GM19438 (cell line): ENCODE measurements at regions not wholly inside any gene's neighbourhood (a gene's known extent, or its start where the extent isn't known, plus 50 kb on each side); places are given as distances from the start of the nearest gene placed in this dataset.

Experiments used
- ATAC-seq: cut with Tn5 transposase; IDR thresholded peaks from one replicate; pipeline ENCODE4 v1.9.1; 2021; ENCODE audit warnings: low read depth; ENCODE audit not compliant: unreplicated experiment

DNA sequence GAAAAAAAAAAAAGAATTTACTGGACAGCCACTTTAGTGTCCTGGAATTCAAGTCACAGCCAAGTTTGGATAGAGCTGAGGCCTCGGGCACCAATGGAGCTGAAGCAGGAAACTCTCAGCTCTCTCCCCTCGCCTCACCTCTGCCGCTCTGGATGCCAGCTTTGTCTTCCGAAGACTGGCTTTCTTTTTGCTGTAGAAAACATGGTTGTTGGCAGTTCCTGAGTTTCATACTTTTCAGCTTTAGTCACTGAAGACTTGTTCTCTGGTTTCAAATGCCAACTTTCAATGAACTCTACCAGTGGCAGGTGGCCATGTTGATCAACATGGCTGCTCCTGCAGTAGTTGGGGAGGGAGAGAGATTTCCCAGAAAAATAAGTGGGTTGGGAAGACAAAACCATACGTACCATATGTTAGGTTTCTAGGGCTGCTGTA, 142.2 kb downstream of the SNX18 start:
- ATAC-seq: no peak

DNA sequence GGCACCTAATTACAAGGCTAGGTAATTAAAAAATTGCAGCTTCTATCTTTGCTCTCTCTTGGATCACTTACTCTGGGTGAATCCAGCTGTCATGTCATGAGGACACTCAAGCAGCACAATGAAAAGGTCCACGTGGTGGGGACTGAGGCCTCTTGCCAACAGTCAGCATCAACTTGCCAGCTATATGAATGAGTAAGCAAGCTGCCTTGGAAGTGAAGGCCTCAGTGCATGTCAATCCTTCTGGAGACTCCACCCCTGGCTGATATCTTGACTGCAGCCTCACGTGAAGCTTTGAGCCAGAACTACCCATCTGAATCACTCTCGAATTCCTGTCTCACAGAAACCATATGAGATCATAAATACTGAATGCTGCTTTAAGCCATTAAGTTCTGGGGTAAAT, 140.5 kb downstream of the SNX18 start:
- ATAC-seq: no peak

DNA sequence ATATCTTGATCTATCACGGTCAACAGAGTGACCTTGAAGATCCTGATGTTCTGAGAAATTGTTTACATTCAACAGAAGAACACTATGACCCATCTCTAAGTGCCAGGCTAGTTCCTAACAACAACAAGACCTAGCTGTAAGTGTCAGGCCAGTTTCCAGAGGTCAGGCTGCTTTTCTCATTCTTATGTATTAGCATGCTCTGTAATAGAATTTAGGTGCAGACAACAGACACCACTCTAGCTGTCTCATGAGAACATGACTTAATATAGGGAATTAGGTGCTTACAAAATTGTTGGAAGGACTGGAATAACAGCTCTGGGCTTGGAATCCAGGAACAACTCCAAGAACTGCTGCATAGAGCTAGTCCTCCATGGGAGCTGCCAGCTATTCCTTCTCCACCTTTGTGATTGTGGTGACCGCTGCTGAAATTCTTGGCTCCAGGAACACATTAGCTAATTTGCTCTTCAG, 138.7 kb downstream of the SNX18 start:
- ATAC-seq: no peak

DNA sequence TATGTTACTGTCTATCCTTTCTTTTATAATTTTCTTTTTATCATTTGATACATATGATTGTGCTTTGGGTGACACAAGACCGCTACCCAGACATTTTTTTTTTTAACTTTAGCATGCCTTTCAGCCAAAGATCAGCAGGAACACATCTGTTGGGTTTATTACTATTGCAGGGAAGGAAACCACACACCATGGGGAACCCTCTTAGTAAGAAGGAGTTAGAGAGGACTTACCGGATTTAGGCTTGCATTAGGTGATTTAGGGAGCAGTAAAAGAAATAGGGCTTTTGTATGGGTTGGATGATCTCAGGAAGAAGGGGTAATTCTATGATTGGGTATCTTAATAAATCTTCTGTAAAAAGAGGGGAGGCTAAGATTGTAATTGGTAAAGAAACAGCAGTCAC, 138.2 kb downstream of the SNX18 start:
- no peak for ATAC-seq

DNA sequence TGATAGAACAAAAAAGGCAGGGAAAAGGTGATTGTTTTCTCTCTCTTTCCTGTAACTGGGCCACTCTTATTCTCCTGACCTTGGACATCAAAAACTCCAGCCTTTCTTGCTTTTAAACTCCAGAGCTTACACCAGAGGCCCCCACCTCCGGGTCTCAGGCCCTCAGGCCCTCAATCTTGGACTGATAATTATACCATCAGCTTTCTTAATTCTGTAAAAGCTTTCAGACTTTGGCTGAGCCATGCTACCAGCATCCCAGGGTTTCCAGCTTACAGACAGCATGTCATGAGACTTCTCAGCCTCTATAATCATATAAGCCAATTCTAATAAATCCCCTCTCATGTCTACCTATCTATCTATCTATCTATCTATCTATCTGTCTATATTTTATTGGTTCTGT, 137.7 kb downstream of the SNX18 start:
- no peak for ATAC-seq

DNA sequence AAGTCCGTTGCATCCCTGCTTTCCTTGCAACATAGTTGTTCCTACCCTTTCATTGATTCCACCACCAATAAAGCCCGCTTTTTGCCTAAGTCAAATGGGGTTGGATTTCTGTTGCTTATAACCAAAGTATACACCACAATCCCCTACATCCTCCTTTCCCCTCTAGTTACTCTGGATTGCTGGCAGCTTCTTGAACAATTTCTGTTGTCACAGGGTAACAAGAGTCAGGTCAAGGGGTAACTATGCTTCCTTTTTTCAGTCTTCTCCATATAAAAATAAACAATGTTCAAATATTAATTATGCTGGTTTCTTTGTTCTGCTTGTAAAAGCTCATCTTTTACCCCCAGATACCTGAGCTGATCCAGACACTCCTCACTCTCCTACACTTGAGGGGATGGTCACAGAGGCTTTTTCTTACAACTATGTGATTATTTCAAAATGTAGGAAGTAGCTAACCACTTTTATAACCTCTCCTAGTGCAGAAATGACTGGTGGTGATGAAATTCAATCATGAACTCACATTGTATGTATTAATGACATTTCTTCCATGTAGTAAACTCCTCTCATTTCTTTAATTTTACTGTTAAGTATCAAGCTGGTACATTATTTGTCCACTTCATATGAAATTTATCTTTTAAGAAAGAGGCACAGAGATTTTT, 136.5 kb downstream of the SNX18 start:
- no peak for ATAC-seq

DNA sequence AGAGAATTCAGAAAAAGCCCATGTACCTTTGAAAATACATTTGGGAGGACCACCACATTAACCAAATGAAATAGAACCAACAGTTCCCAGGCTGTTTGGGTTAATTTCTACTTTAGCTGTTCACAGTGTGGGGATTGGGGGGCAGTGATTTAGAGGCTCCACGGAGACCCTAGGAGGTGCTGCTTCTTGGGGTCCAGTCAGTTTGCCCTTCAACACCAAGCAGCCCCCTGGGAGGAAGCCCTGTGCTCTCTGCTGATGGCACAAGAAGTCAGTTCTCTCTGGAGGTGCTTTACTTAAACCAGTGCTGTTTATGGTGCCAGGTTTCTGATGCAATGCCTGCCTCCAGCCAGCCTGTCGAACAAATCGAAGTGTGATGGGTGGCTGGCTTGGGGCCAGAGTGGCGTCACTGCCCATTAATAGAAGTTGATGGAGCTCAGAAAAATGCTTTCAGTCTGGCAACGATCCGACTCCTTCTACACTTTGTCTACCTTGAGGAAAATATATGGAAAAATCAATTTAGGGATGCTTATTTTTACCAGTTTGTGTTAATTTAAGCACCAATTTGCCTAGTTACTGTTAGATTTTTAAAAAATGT, 134.0 kb downstream of the SNX18 start:
- no peak for ATAC-seq

DNA sequence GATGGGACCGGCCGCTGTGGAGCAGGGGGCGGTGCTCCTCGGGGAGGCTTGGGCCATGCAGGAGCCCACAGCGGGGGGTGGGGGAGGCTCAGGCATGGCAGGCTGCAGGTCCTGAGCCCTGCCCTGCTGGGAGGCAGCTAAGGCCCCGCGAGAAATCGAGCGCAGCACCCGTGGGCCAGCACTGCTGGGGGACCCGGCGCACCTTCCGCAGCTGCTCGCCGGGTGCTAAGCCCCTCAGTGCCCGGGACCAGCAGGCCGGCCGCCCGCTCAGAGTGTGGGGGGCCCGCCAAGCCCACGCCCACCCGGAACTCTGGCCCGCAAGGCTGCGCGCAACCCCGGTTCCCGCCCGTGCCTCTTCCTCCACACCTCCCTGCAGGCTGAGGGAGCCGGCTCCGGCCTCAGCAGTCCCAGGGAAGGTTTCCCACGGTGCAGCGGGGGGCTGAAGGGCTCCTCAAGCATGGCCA, 131.5 kb downstream of the SNX18 start:
- no peak for ATAC-seq

DNA sequence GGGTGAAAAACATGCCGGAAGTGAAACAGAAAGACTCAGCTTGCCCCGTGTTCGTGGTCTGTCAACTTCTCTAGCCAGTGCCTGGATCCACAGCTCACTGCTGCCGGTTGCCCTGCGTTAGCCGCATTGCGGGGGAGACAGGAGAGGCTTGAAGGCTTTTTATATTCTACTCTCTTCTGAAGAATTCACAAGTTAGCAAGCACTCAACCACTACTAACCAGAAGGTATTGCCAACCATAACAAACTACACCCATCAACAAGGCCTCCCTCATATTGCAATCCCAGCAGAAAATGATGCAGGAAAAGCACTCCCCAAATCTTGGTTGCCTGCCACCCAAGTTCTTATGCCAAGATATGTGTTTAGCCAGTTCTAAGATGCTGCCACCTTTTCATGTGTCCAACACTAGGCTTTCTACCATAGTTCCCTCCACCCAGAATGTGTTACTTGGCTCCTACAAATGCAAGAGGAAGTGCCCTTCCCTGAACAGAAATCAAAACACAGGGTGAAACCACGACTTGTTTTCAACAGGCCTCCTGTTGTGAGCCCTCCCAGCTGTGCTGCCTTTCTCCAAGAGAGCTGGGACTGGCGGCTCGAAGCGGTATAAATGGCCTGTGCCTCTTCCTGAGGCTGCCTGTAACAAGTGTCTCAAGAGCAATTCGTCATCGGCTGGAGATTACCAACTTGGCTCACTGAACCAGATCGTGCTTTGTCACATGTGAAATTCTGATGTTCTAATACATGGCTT, 129.0 kb downstream of the SNX18 start:
- peak; percentile 94 for ATAC-seq

DNA sequence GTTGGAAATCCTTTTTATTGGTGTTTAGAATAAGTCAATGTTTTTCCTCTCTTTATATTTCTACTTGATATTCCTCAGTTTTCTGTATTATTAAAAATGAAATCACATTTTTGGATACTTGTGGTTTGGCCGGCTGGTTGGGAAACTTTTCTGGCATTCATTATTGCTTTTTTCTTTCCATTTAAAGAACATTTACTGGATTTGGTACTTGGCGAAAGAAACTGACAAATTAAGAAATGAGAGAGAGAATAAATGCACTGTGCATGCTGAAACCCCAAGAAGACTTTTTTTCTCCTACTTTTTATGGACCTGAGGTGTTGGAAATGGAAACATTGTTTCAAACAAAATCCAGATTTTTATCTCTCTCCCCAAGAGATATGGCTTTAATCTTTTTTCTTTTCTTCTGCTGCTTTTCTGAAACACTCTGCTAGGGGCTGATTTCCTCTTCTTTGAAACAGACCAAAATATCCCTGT, 128.4 kb downstream of the SNX18 start:
- ATAC-seq: no peak

DNA sequence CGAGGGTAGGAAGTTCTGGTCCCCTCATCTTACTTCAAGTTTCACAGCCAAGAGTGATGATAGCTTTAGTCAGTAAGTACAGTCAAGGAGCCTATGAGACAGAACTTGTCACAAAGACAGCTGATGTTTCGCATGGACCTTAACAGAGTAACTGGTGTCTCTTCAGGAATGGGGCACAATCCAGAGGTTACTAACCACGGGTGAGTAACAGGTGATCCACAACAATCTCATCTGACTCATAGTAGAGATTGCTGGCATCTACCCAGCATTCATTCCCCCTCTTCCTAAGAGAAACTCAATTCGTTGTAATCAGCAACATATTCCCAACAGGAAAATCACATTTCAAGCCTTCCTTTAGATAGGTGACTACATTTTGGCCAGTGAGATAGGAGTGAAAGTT, 126.7 kb downstream of the SNX18 start:
- no peak for ATAC-seq

DNA sequence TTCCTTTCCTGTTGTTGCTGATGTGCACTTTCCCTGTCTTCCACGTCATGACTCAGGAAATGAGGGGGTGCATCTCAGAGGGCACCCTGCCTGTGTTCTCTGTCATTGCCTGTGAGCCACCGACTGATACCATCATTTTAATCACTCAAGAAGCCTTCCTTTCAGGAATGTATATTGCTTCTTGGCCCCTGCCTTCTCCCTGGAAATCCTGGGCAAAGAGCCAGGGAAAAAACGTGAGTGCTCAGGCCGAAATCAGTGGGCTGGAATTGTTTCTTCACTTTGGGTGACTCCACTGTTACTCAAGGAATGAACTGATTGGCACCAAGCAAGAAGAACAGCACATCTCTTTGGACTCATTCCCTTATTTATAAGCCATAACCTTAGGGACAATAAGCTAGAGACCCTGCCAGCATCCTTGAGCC, 126.1 kb downstream of the SNX18 start:
- no peak for ATAC-seq

DNA sequence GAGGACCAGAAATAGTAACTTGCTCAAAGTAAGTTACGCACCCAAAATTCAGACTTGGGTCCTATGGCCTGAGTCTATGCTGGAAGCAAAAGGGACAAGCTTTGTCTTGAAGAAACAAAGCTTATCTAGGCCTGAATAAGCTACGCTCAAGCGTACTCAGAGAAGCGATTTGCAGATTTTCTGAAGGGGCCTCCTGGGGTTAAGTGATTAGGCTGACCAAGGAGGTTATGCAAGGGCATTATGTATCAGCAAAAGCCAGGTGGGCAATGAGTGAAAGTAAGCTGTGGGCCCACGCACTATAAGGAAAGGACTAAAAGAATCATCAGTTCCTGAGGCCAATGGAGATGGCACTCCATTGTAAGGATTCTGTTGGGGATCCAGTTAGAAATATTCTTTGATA, 122.1 kb downstream of the SNX18 start:
- no peak for ATAC-seq

DNA sequence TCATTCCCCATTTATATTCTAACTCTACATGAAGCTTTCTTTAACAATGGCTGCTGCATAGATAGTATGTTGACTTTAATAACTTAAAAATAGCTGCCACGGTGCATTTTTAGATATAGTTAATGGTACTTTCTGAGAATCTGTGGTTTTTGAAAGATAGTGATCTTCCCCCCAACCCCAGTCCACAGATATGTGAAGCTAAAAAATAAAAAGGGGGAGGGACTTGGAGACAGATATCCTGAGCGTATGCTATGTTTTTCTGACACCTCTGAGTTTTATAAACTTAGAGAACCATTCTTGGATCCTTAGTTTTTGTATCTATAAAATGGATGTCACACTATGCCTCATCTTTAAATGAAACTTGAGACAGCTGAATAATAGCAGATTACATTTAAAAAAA, 120.5 kb downstream of the SNX18 start:
- no peak for ATAC-seq

DNA sequence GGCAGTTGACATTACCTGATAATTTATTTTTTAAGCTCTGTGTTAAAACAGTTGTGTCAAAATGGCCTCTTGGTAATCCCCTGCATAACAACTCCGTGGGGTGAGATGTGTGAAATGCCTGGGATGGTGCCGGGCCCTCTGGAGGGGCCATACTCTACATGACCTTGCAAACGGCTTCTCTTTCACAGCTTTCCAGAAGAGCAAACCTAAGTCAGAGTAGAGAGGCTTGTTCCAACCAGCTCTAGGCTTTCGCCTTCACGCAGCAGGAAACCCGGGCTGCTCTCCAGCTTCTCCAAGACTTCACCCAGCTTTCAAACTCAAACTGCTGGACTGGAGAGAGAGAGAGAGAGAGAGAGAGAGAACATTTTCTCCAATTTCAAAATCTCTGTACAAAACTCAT, 120.1 kb downstream of the SNX18 start:
- no peak for ATAC-seq

DNA sequence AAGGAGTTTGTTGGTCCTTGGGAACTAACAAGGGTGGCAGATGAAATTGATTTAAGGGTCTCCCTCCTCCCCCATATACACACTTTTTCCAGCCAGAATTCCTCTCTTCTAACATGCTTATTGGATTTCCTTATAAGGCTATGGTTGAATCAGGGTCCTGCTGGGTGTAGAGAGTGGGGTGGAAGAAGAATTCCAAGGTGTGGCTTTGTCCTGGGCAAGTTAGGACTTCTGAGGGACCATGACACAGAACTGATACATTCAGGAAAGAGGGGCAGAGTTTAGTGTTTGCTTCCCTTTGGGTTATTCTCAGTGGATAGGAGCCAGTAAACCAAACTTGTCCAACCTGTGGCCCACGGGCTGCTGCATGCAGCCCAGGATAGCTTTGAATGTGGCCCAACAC, 116.5 kb downstream of the SNX18 start:
- ATAC-seq: no peak

DNA sequence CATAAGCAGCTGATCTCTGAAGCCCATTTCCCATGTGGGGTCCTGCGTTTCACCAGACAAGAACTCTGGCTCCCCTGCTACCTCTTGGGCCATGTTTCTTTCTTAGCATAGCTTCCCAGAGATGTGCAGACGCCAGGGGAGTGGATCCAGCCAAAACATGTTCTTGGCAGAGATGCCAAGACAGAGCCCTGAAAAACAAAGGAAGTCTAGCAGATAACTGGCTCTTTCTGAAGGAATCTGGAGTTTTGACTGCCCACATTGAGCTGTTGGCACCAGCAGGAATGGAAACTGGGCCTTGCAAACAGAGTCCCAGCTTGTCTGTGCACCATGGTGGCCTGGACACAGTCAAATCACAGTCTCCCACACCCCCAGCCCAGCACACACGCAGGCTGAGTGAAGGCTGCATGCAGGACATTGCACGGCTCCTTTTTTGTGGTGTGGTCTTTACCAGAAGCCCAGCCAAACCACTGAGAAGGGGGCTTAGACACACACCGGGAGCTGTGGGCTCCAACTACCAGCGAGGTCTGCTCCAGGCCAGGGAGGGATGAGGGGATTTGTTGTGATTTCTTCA, 114.7 kb downstream of the SNX18 start:
- no peak for ATAC-seq

DNA sequence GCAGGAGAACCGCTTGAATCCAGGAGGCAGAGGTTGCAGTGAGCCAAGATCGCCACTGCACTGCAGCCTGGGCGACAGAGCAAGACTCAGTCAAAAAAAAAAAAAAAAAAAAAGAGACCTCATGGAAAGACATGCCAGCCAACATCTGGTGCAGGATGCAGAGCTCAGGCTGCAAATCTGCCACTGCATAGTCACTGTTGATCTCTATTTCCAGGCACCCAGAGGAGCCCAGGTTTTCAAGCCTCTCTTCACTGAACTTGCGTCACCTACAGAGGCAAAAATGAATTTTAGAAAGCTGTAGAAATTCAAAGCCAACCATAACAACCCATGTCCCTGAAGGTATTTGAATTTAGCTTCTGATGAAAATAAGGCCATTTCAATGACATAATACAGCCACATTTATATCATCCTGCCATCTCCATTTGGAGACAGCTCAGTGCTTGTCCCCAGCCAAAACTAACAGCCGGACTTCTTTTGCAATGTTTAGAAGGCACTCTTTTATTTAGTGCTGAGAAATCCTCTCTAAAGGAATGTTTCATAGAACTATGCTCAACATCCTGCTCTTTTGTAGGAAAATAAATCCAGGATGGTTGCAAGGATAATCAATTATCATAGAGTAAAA, 113.3 kb downstream of the SNX18 start:
- no peak for ATAC-seq

DNA sequence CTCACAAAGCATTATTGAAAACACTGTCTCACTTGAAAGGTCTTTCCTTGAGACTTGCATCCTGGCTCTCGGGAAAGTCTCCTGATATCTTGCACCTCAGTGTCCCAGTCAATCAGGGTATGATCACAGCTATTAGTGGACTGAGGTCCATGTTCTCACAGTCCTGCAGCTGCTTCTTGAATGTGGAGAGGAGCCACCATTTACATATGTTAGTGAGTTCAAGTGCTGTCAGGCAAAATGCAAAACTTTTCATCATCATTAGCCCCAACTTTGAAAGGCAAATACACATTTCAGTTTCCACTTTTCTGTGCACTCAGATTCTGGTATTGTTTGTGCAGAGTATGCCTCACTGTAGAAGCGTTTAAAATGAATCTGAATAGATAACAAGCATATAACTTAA, 111.6 kb downstream of the SNX18 start:
- no peak for ATAC-seq

DNA sequence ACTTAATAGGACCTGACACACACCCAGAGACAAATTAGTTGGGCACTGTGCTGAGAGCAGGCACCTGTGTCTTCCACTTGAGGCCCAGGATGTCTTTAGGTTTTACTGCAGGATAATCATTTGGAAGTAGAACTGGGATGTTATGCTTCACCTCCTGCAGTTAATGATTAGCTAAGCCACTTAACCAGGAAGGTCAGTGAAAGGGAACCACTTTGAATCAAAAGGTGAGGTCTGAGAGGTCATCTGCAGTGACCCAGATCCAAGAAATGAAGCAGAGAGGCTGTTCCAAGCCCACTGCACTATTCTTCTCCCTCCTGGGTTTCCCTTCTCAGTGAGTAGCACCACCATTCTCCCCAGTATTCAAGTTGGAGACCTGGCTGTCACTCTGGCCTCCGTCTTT, 110.5 kb downstream of the SNX18 start:
- no peak for ATAC-seq

DNA sequence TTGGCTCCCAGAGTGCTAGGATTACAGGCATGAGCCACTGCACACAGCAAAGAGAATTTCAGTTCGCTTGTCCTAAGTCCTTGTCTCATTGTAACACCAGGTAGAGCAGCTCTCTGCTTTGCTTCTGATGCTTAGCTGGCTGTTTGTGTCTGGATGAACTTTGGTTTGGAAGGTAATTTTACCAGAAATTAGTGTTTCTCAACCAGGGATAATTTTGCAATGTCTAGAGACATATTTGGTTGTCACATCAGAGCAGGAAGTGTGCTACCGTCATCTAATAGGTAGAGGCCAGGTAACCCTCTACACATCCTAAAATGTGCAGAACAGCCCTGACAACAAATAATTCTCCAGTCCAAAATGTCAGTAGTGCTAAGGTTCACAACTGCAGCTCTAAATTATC, 108.8 kb downstream of the SNX18 start:
- ATAC-seq: no peak
